DMS114 treated with DMSO at 0.1 percent for 48 hours (cell line): ENCODE measurements at regions not wholly inside any gene's neighbourhood (a gene's known extent, or its start where the extent isn't known, plus 50 kb on each side); places are given as distances from the start of the nearest gene placed in this dataset.

ENCODE experiments used
- DNase-seq: peaks from one replicate; lab custom pipeline; 2025; ENCODE audit not compliant: unreplicated experiment; lab: John Stamatoyannopoulos, UW

DNA sequence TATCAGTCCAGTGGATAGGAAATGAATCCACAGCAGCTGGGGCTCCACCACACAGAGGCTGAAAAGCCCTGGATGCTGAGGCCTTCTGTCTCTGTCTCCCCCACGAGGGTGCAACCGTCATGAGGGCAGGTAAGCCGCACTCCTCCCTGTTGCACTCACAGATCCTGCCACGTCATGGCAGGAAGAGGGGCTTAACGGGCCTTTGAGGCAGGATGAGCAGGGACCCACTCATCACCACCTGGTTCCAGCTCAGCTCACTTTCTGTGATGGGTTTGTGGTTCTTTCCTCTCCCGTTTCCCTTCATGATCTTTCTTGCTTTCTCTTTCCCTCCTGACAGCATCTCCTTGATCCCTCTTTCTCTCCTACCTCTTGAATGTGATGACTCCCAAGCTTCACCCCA lies 575.2 kb downstream of the CCDC171 start:
- no peak for DNase-seq

- no peak for DNase-seq
These were observed 578.4 kb downstream of the CCDC171 start for GRCh38 chr9:16131264-16131663.

- no peak for DNase-seq
These were observed 579.7 kb downstream of the CCDC171 start for GRCh38 chr9:16132513-16132912.

DNA sequence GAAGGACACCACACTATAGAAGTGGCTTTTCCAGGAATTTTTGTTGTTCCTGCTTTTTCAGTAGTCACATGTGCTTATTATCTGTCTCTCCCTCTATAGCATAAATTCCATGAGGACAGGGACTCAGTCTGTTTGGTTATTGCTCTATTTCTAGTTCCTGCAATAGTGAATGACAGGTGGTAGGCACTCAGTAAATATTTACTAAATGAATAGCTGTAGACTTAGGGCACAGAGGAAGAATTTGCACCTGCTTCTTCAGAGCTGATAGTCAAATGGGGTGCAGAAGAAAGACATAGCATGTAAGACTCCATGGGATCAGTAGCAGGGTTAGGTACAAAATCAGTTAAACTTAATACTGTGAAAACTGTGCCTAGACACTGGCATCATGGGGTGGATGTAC lies 580.2 kb downstream of the CCDC171 start:
- no peak for DNase-seq

- no peak for DNase-seq
These were observed 580.8 kb downstream of the CCDC171 start for GRCh38 chr9:16133556-16134227.

- DNase-seq = no peak
These were observed 581.5 kb downstream of the CCDC171 start for GRCh38 chr9:16134351-16134750.

GRCh38 chr9:16135968-16136367 lies 583.1 kb downstream of the CCDC171 start:
- no peak for DNase-seq

DNA sequence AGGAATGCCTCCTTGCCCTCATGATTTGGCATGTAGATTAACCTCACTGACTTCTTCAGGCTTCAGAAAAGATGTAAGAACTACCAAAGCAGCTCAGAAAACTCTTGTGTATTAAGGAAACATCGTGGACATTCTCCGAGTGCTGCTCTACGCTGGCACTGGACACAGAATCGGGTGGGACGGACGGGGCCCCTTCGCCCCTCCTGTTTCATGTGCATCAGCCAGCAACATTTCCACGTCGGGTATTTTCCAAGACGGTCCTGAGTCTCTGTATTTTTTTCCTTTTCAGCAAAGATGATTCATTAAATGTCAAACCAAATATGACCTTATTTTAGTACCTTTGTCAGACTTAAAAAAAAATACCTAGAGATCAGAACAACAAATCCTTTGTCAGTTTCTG lies 583.6 kb downstream of the CCDC171 start:
- DNase-seq = no peak

GRCh38 chr9:16136961-16137360 lies 584.1 kb downstream of the CCDC171 start:
- no peak for DNase-seq

- DNase-seq = no peak
These were observed 586.0 kb downstream of the CCDC171 start for GRCh38 chr9:16138561-16139491.

- no peak for DNase-seq
These were observed 586.9 kb downstream of the CCDC171 start for GRCh38 chr9:16139774-16140173.

DNA sequence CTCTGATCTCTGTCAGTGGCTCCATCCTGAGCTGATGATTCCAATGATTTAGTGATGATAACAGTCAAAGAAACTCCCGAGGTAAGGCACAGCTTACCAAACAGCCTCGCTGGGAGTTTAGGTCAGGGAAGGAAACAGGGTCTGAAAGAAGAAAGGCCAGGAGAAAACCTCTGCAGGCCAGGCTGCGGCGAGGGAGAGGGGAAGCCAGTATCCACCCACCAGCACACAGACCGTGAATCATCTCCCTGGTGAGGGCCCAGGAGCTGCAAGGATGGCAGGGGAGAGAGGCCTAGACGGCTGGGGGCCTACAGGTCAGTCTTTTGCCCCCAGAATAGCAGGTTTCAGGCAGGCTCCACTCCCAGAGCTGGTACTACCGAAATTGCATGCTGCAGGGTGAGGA lies 590.5 kb downstream of the CCDC171 start:
- DNase-seq = no peak

- DNase-seq = no peak
These were observed 591.4 kb downstream of the CCDC171 start for GRCh38 chr9:16143947-16144890.

DNA sequence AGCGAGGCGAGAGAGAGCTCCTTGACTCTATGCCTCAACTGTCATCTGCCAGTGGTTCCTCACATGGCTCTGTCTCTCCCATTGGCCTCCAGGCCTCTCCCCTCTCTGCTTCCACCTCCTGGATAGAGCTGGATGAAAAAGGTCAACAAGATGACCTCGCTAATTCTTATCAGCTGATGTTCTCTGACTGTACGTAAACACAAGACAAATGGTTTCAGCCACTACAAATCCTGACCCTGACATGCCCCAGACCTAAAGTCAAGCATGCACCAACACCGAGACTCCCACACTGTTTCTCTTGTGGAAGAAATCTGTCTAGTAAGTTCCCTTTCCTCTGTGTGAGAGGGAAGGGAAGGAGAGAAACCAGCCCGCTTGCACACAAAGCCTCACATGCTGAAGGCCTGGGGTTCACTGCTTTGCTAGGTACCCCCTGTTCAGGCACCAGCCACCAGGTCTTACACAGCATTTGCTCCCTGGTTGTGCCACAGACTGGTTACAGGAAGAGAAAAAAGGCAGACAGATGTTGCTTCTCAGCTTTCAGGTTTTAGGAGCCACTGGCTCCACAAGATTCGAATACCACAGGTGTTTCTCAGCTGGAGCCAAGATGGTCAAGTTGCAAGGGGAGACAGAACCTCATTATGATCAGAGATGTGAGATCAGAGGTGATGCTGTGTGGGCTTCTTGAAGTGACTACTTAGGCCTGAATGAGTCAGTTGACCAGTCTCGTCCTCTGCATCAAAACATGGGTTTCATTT lies 592.5 kb downstream of the CCDC171 start:
- no peak for DNase-seq

DNA sequence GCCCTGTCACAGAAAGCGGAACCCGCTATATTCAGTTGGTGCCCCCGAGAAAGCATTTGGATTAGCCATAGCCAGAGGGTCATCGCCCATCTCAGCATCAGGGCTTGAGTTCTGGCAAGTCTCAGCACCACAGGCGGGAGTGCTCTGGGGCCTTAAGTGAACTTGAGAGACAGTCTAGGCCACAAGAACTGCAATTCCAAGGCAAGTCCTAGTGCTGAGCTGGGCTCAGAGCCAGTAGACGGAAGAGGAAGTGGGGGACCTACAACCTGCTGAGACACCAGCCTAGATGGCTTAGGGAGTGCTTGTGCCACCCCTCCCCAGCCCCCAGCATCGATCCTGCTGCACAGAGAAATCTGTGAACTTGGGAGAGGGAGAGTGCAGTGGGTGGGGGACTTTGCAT lies 594.9 kb downstream of the CCDC171 start:
- DNase-seq = no peak

GRCh38 chr9:16150501-16150900 lies 597.7 kb downstream of the CCDC171 start:
- DNase-seq = no peak

DNA sequence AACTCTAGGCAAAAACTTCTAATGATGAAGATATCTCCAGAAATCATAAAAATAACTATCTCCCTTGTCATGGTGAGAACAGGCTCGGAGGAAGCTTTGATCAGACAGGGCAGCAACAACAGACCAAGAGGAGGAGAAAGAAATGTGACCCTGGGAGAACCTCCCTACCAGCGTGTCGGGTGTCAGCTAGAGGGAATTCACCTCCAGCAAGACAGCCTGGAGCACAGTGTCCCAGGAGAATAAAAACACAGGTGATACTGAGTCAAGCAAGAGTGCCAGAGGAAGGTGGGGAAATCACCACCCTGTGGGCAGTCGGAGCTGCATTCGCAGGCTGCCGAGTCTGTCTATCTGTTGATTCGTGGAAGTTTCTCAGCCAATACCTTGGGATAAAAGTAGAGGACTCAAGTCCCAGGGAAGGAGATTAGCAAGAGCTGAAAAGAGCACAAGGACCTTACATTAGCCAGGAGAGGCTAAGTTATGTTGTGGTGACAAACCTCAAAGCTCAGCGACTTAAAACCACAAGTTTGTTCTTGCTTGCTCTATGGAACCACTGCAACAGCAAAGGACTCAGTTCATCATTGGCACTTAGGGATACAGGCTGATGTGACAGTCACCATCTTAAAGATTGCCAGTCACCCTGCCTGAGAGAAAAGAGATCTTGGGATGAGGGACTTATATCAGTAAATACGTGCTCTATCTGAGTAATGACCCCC lies 598.3 kb downstream of the CCDC171 start:
- DNase-seq = no peak

DNA sequence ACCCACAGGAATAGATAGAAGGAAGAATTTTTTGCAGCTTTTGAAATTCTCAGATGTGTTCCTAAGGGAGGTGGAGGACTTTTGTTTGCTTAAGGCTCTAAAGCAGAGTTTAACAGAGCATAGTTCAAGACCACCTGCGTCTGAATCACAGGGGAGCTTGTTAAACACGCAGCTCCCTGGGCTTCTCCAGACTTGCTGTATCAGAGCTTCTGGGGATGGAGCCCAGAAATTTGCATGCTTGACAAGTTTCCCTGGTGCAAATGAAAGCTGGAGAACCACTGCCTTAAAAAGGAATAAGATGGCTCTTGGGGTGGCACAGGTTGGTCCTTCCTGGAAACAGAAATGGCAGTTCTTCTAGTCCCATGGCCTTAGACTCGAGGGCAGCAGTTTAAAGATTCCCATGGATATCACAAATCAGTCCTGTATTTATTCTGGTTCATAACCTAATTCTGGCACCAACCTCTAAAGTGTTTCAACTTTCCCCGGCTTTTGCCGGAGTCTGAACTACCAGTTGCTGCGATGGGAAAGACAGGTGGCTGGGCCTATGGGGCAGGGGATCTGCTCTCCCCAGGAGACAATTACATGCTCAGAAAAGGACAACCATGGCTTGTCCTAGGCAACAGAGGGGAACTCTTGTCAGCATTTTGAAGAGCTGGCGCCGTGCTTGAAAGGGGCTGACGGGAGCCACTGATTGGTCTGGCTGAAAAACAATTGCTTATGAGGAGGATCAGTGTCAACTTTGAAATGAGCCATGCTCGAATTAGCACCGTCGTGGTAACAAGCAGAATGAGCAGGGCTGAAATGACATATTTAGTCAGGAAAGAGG lies 599.6 kb downstream of the CCDC171 start:
- no peak for DNase-seq

- no peak for DNase-seq
These were observed 600.4 kb downstream of the CCDC171 start for GRCh38 chr9:16153221-16153620.
